ENCODE measurements at regions not wholly inside any gene's neighbourhood (a gene's known extent, or its start where the extent isn't known, plus 50 kb on each side); places are given as distances from the start of the nearest gene placed in this dataset.

- TF ChIP-seq CTCF (IDR thresholded peaks at IDR 0.05) (no peak), POLR2AphosphoS5 (IDR thresholded peaks at IDR 0.05) (no peak), POLR2A (IDR thresholded peaks at IDR 0.05) (no peak), EP300 (IDR thresholded peaks at IDR 0.05) (no peak)
These were observed 1057.2 kb upstream of the EDIL3 start for GRCh38 chr5:85441853-85442252.
